ENCODE measurements at regions not wholly inside any gene's neighbourhood (a gene's known extent, or its start where the extent isn't known, plus 50 kb on each side); places are given as distances from the start of the nearest gene placed in this dataset.

DNA sequence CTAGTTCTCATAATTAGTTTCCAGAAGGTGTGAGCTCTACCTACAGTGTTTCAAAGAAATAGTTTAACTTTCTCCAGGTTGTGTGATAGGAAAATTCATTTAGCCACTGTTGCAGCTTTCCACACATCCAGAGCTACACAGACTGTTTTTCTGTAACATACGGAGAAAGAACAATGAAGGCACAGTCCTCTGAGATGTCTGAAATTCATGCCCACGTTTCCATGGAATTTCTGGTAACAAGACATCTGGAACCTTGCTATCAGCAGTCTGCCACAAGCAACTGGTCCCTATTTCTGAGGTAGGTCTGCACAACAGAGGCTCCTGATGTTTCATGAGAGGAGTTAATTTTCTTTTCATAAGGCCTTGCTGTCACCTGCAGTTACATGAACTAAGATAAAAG, 273.3 kb upstream of the C11orf87 start:
- Histone ChIP-seq H4K20me1 (ENCODE audit: insufficient read depth) (no peaks in the 10 kb centered on the region), H3K9me3 (ENCODE audit: control insufficient read depth in 1 of 2, insufficient read depth in 1 of 2, low read depth in 1 of 2, low read length in 2 of 2) (no peaks in the 10 kb centered on the region), H3K9me2 (ENCODE audit: insufficient read depth) (no peaks in the 10 kb centered on the region), H2AFZ (ENCODE audit: low read depth, low read length, poor library complexity, severe bottlenecking) (no peak overlapping the region), H3K27ac (ENCODE audit: low read depth, low read length) (no peak overlapping the region), H3K36me3 (ENCODE audit: control insufficient read depth in 1 of 2, insufficient read depth in 2 of 2, low read length in 2 of 2) (no peaks in the 10 kb centered on the region), H3K79me2 (ENCODE audit: insufficient read depth, low read length) (no peaks in the 10 kb centered on the region), H3K4me1 (ENCODE audit: control insufficient read depth in 1 of 2, insufficient read depth in 2 of 2, low read length in 2 of 2) (no peaks in the 10 kb centered on the region), H3K9ac (ENCODE audit: low read length) (no peak overlapping the region), H3K4me2 (ENCODE audit: low read length) (no peak overlapping the region), H3K27me3 (ENCODE audit: insufficient read depth, low read length) (no peaks in the 10 kb centered on the region), H3K4me3 (replicated peaks in 1 of 2; ENCODE audit: low read depth in 1 of 2, low read length in 2 of 2) (no peak overlapping the region)
- TF ChIP-seq EGR1 (IDR thresholded peaks at IDR 0.05; ENCODE audit: low read depth) (no peak), POLR2AphosphoS5 (IDR thresholded peaks at IDR 0.05; ENCODE audit: low read depth, low read length) (no peak), CTCF (IDR thresholded peaks at IDR 0.05 in 2 of 3, conservative IDR thresholded peaks at IDR 0.05 in 1 of 3; ENCODE audit: borderline replicate concordance in 1 of 3, insufficient read depth in 1 of 3, low read depth in 2 of 3, low read length in 2 of 3) (no peak), MAX (IDR thresholded peaks at IDR 0.05) (no peak), EZH2phosphoT487 (IDR thresholded peaks at IDR 0.05; ENCODE audit: borderline replicate concordance) (no peak), ELF1 (IDR thresholded peaks at IDR 0.05; ENCODE audit: borderline replicate concordance, low read depth) (no peak), RAD21 (IDR thresholded peaks at IDR 0.05; ENCODE audit: low read depth) (no peak), FOSL1 (IDR thresholded peaks at IDR 0.05; ENCODE audit: low read depth) (no peak), CEBPB (IDR thresholded peaks at IDR 0.05; ENCODE audit: low read depth) (no peak), SRF (IDR thresholded peaks at IDR 0.05; ENCODE audit: low read depth) (no peak), SIN3A (IDR thresholded peaks at IDR 0.05; ENCODE audit: low read depth) (no peak)
- DNase-seq (ENCODE audit: low read depth, low spot score) (no peak), ATAC-seq (no peak)
- BruUV-seq (replicated peaks) = no TSS peak
- ChIA-PET RAD21 (ENCODE audit: low non-redundant PET in 1 of 2, low total read pairs in 2 of 2, uncharacterized antibody in 2 of 2, unreplicated experiment in 2 of 2) (no interaction called here), POLR2A (no interaction called here), CTCF (no interaction called here)
- intact Hi-C loops (cut with micrococcal nuclease) = no loop called here
